ENCODE measurements at regions not wholly inside any gene's neighbourhood (a gene's known extent, or its start where the extent isn't known, plus 50 kb on each side); places are given as distances from the start of the nearest gene placed in this dataset.

DNA sequence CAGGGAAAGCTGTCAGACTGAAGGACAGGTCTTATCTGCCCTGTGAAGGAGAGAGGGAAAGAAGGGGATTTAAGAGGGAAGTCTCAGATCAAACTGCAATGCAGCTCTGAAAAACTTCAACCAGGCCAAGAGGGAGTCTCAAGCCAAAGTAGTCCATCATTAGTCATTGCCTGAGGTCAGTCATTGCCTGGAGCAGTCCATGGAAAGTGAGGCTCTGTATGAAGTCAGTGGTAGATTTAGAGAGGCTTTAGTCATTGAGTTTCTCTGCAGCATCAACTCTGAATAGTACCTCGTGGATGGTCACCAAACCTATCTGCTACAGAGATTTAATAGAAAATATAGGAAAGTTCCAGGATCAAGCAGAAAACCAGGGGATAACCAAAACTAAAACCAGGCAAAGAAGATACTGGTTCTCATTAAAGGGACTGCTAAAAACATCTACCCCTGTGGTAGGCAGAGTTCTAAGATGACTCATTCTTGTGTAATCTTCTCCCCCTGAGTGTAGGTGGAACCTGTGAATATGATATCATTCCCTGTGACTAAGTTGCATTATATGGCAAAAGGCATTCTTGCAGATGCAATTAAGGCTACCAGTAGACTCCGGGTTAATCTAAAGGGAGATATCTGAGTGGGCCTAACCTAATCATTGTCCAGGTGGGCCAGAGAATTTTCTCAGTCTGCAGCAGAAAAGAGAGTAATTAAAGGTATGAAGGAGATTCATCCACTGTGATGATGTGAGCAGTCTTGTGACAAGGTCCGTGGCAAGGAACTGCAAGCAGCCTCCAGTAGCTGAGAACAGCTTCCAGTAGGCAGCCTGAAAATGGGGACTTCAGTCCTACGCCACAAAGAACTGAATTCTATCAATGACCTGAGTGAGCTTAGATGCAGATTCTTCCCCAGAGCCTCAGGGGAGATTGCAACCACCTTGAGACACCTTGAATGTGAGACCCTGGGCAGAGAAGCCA is 123.1 kb downstream of the GALC start:
- CTCF ChIA-PET, result no interaction called here
- POLR2A ChIA-PET, result no interaction called here
- Mint-ChIP-seq H3K27ac (no peak overlapping the region), H3K4me1 (no peaks in the 10 kb centered on the region), H3K9me3 (no peaks in the 10 kb centered on the region), H3K27me3 (no peaks in the 10 kb centered on the region), H3K4me3 (no peak overlapping the region), H3K36me3 (ENCODE audit: low read depth) (no peaks in the 10 kb centered on the region)
- intact Hi-C loops (cut with micrococcal nuclease), result no loop called here
- DNase-seq (no peak), ATAC-seq (ENCODE audit: low read depth) (no peak)
- TF ChIP-seq CTCF (IDR thresholded peaks at IDR 0.05), result no peak

DNA sequence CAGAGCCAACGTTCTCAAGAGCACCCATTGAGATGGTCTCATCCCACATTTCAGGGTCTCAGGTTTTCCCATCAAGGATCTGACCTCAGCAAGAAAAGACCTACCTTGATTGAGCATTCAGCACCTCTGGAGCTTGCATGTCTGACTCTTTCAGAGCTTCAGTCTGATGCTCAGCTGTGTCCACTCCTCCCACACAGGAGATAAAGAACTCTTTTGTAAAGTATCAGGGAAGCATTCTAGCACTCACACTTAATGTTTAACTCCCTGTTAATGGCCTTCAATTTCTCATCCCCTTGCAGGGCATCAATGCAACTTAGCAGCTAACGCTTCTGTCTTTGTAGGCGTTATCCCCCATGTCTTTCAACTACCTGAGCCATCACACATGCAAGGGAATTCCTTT is 124.1 kb downstream of the GALC start:
- H3K36me3 Mint-ChIP-seq (ENCODE audit: low read depth), result no peaks in the 10 kb centered on the region
- no peaks in the 10 kb centered on the region for H3K9me3 Mint-ChIP-seq
- no peak for TF ChIP-seq CTCF (IDR thresholded peaks at IDR 0.05)
- H3K27me3 Mint-ChIP-seq, result no peaks in the 10 kb centered on the region
- ATAC-seq (ENCODE audit: low read depth) (no peak), DNase-seq (no peak)
- ChIA-PET CTCF (no interaction called here), POLR2A (no interaction called here)
- intact Hi-C loops (cut with micrococcal nuclease), result no loop called here
- no peak overlapping the region for H3K27ac Mint-ChIP-seq
- no peak overlapping the region for H3K4me3 Mint-ChIP-seq
- no peaks in the 10 kb centered on the region for H3K4me1 Mint-ChIP-seq

DNA sequence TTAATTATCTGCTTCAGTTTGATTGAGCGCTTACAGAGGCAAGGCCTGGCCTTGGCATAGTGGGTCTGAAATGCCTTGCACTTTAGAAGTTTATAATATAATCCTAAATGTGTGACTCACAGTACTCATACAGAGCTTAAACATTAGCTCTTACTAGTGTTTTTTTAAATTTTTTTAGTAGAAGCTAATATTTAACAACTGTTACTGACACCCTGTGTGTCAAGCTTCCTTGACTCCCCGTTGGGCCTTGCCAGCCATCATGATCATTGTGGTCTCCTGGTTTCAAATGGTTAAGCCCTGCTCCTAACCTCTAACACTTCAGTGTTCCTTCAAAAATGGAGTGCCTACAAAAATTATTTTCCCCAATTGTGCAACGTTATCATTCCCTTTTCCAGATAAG is 126.9 kb downstream of the GALC start:
- Mint-ChIP-seq H3K27me3 (no peaks in the 10 kb centered on the region), H3K4me3 (no peak overlapping the region), H3K27ac (no peak overlapping the region), H3K9me3 (no peaks in the 10 kb centered on the region), H3K36me3 (ENCODE audit: low read depth) (no peaks in the 10 kb centered on the region), H3K4me1 (no peaks in the 10 kb centered on the region)
- no peak for TF ChIP-seq CTCF (IDR thresholded peaks at IDR 0.05)
- DNase-seq, result no peak
- no peak for ATAC-seq (ENCODE audit: low read depth)
- ChIA-PET POLR2A (no interaction called here), CTCF (no interaction called here)
- intact Hi-C loops (cut with micrococcal nuclease), result no loop called here

DNA sequence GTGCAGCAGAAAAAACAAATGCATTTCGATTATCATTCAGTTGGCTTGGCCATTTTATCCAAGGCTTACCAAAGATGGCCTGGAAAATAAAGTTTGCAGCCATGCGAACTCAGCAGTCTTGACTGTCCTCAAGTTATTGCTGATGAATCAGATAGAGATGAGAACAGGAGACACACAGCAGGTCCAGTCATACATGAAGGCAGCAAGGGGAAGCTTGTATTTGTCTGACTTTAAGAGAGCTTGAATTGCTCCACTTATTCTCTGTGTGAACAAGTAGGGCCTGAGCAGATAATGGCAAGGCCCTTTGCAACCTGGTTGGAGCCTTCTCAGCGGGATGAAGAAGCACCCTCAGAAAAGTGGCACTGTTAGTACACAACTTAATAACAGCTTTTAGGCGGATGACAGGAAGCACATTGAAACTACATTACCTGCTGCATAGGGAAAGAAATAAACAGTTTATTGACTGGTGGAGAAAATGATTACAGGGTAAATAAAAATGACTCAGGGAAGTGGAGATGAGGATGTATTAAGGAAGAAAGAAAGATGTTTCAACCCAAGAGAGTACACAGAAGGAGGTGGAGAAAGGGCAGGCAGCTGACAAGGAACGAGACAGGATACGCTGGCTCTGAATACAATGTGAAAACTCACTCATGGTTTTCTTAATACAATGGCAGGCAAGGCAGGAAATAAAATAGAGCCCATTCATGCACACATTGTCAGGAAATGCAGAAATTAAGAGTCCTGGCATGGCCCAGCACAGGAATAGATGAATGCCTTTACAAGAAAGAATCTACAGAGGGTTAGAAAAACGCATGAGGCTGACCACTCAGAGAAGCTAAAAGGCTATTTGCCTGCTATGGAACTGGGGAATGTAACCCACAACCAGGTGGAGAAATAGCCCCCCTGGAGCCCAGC is 128.4 kb downstream of the GALC start:
- Mint-ChIP-seq H3K36me3 (ENCODE audit: low read depth) (no peaks in the 10 kb centered on the region), H3K9me3 (no peaks in the 10 kb centered on the region), H3K27me3 (no peaks in the 10 kb centered on the region), H3K27ac (no peak overlapping the region), H3K4me1 (no peaks in the 10 kb centered on the region), H3K4me3 (no peak overlapping the region)
- no peak for ATAC-seq (ENCODE audit: low read depth)
- DNase-seq, result no peak
- ChIA-PET CTCF (no interaction called here), POLR2A (no interaction called here)
- no peak for TF ChIP-seq CTCF (IDR thresholded peaks at IDR 0.05)
- intact Hi-C loops (cut with micrococcal nuclease), result no loop called here

DNA sequence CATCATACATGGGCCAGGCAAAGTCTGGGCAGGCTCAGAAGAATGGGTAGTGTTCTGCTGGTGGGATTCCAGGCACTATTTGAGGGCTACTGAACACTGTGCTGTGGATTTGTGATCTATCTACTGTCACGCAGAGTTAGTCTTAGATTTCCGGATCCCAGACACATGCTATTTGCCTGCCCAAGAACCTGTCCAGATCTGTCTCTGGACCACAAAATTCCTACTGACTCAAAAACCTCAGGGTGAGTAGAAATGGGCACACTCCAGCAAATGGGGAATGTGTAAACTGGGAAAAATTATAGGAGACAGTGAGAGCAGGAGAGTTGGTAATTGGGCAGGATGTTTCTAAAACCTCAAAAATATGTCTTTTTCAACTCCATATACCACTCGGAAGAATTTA is 129.9 kb downstream of the GALC start:
- ATAC-seq (ENCODE audit: low read depth), result no peak
- intact Hi-C loops (cut with micrococcal nuclease), result no loop called here
- no peak overlapping the region for H3K4me3 Mint-ChIP-seq
- CTCF ChIA-PET, result interaction anchor here (0.8 kb wide), 1 partner anchor 33 kb away, joined by 4 read pairs; no protein-coding TSS in a partner anchor
- H3K36me3 Mint-ChIP-seq (ENCODE audit: low read depth), result no peaks in the 10 kb centered on the region
- H3K27me3 Mint-ChIP-seq, result no peaks in the 10 kb centered on the region
- H3K4me1 Mint-ChIP-seq, result no peaks in the 10 kb centered on the region
- no peak for DNase-seq
- no peak for TF ChIP-seq CTCF (IDR thresholded peaks at IDR 0.05)
- no peaks in the 10 kb centered on the region for H3K9me3 Mint-ChIP-seq
- POLR2A ChIA-PET, result no interaction called here
- H3K27ac Mint-ChIP-seq, result no peak overlapping the region
